ENCODE measurements at regions not wholly inside any gene's neighbourhood (a gene's known extent, or its start where the extent isn't known, plus 50 kb on each side); places are given as distances from the start of the nearest gene placed in this dataset.

GRCh38 chr3:182261041-182261440 lies 532.3 kb upstream of the ATP11B start:
- no peak for TF ChIP-seq CTCF (IDR thresholded peaks at IDR 0.05)
- no peak for TF ChIP-seq POLR2A (IDR thresholded peaks at IDR 0.05)

All from body of pancreas (tissue), 4 donors.